ENCODE measurements at regions not wholly inside any gene's neighbourhood (a gene's known extent, or its start where the extent isn't known, plus 50 kb on each side); places are given as distances from the start of the nearest gene placed in this dataset.
"Not testable (repeated sequence)": the region's sequence is repeated elsewhere in the genome, so short reads cannot be mapped to it uniquely, and the experiment has no call there.

DNA sequence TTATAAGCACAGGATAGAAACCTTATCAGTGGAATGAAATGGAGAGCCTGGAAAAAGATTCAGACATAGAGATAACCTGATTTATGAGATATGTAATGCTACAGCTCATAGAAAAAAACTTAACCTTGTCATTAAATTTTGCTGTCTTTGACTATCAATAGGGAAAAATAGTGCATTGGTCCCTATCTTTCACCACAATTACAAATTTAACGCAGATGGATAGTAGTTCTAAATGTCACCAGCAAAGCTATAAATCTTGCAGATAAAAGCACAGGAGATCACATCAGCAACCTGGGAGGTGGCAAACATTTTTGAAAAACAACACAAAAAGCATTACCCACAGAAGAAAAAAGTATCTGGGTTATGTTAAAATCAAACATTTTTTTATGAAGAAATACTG is 831.6 kb downstream of the BRINP3 start:
- DNase-seq (ENCODE audit: low spot score), result no peak

DNA sequence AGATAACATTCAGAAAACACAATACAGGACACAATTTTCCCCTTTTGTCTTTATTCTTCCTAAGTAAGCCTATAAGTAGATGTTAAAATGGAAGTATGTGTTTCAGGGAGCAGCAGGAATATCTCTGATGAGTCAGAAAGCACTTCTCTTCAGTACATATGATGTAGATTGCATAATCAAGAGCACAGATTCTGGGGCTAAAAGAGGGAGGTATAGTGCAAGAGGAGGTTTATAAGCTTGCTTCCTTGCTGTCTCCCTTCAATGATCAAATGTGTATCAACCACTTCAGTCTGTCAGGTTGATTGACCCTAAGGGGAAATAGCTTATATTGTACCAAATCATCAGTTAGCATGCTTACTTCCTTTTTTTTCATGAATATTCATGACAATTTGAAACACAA is 822.8 kb downstream of the BRINP3 start:
- no peak for DNase-seq (ENCODE audit: low spot score)

DNA sequence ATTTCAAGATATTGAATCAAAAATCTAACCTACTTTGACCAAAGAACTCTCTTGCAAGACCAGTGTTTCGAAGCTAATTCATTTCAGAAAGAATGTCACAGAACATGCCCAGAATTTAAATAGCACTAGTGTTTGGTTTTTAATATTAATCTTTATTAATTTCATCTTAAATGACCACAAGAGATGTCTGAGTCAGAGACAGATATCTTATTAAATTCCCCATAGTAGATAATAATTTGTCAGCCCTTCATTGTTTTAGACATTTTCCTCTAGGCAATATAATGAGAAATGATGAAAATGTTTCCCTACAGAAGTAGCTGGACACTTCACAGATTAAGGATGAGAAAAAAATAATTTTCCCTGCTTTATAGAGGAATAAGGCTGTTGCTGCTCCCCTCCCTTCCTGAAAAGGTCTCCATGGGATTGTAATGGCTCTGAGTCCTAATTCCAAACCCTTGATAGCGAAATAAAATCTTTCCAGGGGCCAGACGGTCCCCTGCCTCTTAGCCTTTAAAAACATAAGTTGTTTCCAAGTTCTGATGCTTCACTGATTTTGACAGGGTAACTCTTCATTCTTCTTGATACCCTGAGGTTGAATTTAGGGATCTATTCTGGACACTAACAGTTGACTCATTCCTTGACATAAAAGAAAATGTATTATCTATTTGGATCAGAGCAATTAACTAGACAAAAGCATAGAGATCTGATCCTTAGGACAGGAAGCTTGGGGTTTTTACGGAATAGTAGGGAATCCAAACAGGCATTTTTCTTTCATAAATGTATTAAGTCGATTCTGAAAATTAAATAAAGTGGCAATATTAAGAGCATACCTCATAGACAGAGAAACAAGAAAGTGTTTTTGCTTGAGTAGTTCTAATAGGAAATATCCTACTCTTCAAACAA is 820.8 kb downstream of the BRINP3 start:
- DNase-seq (ENCODE audit: low spot score), result no peak

DNA sequence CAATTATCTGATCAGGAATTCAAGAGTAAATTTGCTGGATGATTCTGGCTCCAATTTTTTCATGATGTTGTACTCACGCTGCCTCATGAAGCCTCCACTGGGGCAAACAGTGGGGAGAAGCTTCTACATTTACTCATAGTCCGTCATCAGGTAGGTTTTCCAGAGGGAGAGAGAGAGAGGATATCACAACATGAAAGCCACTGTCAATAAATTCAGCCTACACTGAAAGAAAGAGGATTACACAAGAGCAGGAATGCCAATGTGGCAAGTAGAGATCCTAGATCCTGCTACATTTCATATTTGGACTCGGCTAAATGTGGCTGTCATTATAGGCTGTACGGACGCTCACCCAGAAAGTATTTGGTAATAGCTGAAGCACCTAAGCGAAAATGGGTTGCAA is 819.9 kb downstream of the BRINP3 start:
- DNase-seq (ENCODE audit: low spot score), result no peak

DNA sequence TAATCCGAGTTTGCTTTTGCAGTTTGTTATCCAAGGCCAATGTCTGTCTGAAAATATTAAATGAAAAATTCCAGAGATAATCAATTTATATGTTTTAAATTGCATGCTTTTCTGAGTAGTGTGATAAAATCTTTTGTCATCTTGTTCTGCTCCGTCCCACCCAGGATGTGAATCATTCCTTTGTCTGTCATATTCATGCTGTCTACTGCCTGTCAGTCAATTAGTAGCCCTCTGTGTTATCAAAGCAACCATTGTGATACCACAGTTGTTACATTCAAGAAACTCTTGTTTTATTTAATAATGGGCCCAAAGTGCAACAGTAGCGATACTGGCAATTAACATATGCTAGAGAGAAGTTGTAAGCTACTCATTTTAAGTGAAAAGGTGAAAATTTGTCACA is 819.3 kb downstream of the BRINP3 start:
- DNase-seq (ENCODE audit: low spot score), result no peak

DNA sequence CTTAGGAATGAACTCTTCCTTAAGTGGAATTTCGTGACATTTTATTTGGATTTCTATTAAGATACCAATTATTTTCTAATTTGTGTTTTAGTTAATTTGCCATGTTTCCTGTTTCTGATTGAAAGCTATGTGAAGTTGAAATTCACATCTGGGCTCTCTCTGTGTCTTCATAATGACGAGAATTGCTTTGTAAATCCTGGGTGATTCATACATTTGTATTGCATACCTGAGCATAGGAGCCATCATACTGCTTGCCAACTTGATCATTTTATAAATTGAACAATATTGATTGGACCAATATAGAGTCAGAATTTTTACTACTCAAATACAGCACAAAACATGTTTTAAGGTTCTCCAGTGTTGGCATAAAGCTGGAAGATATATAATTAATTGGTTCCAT is 817.9 kb downstream of the BRINP3 start:
- DNase-seq (ENCODE audit: low spot score), result no peak

DNA sequence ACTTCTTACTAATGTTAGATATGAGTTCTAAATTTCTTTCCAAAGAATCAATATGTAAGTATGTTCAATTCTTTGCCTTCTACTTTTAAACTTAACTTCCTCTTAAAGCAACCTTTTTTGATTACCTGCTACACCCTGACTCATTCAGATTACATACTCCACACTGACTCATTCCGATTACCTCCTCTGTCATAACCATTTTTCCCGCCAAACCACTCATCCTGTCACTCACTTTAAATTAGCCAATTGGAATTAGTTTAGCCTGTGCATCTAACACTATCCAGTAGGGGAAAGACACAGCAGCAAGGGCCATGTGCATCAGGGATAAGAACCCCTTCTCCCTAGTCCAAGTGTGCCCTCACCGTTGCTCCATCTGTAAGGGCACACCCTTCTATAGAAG is 815.5 kb downstream of the BRINP3 start:
- DNase-seq (ENCODE audit: low spot score), result no peak

DNA sequence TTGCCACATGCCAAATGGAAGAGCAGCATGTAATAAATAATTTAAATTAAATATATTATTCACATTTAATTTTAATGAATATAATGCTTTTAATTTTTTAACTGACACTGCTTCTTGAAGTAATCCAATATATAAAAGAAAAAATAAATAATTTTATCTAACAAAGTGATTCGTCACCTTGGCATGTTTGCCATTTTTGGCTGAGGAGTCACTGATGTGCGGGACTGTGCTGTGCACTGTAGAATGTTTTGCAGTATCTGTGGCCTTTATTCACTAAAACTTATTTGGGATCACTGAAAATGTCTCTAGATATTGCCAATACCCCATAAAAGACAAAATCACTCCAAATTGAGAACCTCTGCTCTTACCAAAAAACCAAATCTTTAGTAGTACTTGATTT is 807.8 kb downstream of the BRINP3 start:
- DNase-seq (ENCODE audit: low spot score), result no peak

DNA sequence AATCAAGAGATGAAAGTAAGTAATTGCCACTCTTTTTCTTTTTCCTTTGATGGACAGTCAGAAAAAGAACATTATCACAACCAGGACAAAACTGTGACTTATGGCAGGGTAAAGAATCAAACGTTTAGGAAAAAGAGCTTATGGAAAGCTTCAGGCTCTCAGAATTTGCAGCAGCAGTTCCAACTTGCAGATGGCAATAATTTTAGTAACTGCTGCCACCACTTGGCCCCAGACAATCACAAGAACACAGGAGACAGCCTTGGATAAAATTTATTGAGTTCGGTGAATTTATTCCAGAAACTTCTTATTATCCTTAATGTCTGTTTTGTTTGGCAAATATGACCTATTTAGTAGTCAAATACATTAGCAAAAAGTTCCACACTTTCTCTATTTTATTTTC is 804.4 kb downstream of the BRINP3 start:
- DNase-seq (ENCODE audit: low spot score), result no peak

DNA sequence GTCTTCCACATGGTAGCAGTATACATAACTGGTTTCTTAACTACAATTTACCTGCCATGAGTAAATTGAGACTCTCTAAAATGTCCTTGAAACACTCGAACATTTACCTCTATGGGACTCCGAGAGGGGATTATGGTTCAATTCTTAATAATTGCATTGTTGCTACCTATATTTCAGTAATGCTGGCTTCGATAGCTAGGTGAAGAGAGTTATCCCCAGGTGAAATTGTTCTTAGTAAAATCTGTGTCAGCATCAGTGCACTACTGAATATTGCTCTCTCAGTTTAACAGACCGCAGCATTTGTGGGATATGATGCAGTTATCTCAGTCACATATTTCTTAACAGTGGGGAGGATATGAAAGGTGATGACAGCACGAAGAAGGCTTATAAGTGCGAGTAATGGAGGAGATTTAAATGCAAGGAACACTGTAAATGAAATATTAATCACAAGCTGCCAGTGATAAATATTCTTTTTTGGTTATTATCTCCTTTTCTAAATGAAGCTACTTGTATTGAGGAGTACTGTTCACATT is 801.9 kb downstream of the BRINP3 start:
- DNase-seq (ENCODE audit: low spot score), result no peak

DNA sequence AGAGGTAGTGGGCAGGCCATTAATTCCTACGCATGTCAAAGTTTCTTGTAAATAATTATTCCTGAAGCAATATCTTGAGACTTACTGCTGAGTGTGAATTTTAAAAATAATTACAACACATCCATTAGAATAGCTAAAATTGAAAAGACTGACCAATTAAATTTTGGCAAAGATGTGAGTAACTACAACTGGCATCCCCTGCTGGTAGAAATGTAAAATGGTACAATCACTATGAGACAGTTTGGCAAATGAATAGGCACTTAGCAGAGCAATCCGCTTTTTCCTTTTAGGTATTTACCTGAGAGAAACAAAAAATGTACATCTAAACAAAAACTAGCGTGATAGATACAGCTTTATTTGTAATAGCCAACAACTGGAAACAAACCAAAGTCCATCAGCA is 798.9 kb downstream of the BRINP3 start:
- DNase-seq (ENCODE audit: low spot score), result peak; percentile 26

DNA sequence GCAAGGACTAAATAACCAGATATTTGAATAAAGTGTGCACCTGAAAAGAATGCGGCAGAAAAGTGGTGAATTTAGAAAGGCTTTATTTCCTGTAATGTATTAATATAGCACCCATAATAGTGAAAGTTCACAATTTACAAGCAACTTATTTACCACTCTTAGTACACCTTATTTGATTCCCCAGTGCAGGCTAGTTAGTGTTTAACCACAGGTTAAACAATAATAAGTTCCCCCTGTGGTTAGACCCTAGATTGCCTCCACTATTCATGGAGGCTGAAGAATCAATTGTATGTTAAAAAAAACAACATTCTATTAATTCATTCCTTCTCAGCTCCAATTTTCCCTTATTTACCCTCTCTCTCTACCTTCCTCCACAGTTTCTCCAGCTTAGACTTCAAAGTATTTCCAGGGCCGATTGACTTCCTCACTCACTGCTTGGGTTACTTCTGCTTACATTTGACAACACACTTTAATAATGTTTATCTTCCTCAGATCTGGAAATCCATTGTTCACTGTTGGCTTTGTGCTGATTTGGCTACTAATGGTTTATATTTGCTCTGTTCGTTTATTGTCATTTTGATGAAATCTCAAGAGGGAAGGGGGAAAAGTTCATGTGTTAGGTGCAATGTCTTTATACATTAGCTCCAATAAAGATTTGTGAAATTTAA is 796.3 kb downstream of the BRINP3 start:
- no peak for DNase-seq (ENCODE audit: low spot score)

DNA sequence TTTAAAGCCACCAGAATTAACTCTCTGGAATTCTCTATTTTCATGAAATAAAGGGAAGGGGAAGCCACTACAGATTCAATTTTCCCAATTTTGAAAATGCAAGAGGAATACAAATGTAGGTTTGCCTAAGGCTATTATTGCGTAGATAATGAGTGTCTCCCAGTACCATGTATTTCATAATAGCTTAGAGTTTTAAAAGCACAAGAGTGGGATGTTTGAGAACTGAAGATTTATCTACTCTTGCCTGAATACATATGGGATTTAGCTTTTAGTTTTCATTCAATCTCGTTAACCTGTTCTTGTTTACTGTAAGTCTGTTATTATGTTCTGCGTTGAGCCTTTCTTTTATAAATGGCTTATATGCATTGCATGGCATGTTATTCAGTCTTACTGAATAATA is 795.1 kb downstream of the BRINP3 start:
- no peak for DNase-seq (ENCODE audit: low spot score)

DNA sequence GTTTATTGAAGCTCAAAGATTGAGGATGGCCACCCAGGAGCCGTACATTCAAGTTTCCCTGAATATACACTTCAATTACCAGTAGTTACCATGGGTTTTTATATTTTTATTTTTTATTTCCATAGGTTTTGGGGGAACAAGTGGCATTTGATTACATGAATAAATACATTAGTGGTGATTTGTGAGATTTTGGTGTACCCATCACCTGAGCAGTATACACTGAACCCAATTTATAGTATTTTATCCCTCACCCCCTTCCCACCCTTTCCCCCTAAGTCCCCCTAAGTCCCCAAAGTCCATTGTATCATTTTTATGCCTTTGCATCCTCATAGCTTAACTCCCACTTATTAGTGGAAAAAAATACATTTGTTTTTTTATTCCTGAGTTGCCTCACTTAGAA is 791.4 kb downstream of the BRINP3 start:
- no peak for DNase-seq (ENCODE audit: low spot score)

DNA sequence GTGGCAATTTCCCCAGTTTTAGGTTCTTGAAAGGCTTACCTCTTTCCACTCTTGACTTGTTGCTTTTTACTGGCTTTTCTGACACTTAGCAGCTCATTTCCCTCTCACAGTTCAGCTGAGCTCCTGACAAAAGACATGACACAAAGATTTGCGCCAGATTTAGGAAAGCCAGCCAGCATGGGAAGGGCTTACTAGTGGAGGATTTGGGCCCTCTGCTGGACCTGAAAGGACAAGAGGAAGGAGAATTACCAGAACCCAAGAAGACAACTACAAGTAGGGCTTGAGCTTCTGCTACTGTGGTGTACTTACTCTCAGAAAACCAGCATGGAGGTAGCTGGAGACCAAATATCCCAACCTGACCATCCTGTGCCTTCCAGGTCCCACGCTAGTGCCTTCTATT is 784.5 kb downstream of the BRINP3 start:
- DNase-seq (ENCODE audit: low spot score), result no peak

DNA sequence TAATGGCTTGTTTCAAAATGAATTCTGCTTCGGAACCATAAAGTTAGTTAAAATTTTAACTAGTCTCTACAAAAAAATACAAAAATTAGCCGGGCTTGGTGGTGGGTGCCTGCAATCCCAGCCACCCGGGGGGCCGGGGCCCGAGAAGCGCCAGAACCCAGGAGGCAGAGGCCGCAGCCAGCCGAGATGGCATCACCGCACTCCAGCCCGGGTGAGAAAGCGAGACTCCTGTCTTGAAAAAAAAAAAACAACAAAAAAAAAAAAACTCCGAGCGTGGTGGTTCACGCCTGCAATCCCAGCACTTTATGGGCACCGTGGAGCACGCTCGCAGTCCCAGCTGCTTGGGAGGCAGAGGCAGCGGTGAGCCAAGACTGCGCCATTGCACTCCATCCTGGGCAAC is 781.4 kb downstream of the BRINP3 start:
- no peak for DNase-seq (ENCODE audit: low spot score)

DNA sequence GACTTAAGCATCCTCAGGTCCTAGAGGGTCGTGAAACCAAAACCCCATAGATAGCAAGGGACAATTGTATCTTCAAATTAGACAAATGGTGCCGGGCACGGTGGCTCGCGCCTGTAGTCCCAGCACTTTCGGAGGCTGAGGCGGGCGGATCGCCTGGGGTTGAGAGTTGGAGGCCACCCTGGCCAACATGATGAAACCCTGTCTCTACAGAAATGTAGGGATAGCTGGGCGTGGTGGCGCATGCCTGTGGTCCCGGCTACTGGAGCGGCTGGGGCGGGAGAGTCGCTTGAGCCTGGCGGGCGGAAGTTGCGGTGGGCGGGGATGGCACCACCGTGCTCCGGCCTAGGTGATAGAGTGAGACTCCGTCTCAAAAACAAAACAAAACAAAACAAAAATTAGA is 780.6 kb downstream of the BRINP3 start:
- no peak for DNase-seq (ENCODE audit: low spot score)

DNA sequence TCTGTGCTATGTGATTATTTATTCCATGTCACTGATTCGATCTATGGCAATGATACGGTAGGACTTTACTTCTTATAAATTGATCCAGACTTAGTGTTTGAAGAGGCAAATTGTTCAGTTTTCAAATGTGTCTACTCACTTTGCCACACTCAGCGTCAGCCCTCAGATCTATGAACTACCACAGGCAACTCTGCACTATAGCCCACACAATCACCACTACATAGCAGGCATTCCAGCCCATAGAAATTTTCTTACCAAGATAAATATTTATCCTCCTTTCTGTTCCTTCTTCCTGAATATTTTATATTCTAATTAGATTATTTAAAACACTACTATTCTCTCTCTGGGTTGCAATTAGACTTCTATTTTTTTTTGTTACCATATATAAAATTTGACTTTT is 776.1 kb downstream of the BRINP3 start:
- DNase-seq (ENCODE audit: low spot score), result no peak

DNA sequence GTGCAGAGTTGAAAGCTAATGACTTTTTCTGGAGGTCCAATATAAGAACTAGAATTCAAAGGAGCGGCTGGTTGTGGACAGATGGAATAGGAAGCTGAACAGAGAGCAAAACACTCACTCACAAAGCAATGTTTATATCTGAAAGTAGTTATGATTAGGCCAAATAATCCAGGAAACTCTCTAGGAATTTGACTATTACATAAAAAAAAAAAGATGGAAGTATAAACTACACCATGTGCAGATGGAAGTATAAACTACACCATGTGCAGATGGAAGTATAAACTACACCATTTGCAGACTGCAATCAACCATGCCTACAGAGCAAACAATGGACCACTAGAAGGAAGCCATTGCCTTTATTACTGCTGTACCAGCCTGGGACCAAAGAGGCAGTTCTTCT is 771.1 kb downstream of the BRINP3 start:
- no peak for DNase-seq (ENCODE audit: low spot score)

DNA sequence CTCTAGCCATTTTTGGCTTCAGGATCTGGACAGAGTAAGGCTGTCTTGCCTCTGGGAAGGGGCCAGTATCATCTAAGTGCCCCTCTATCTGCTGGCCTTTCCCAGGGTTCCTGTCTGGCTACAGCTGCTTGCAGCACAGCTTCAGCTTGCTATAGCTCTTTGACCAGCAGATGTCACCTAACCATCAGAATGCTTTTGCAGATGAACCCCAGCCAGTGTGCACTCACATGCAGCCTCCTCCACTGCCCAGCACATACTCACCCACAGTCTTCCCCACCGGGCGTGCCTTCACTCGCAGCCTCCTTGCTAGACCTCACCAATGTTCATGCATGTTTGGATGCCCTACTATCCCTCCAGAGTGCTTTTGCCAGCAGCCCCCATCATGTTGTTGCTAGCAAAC is 769.0 kb downstream of the BRINP3 start:
- DNase-seq (ENCODE audit: low spot score), result peak; percentile 42

DNA sequence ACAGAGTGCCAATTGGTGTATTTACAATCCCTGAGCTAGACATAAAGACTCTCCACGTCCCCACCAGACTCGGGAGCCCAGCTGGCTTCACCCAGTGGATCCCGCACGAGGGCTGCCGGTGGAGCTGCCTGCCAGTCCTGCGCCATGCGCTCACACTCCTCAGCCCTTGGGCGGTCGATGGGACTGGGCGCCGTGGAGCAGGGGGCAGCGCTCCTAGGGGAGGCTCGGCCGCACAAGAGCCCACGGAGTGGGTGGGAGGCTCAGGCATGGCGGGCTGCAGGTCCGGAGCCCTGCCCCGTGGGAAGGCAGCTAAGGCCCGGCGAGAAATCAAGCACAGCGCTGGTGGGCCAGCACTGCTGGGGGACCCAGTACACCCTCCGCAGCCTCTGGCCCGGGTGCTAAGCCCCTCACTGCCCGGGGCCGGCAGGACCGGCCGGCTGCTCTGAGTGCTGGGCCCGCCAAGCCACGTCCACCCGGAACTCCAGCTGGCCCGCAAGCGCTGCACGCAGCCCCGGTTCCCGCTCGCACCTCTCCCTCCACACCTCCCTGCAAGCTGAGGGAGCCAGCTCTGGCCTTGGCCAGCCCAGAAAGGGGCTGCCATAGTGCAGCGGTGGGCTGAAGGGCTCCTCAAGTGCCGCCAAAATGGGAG is 759.4 kb downstream of the BRINP3 start:
- not testable (repeated sequence) for DNase-seq (ENCODE audit: low spot score)

DNA sequence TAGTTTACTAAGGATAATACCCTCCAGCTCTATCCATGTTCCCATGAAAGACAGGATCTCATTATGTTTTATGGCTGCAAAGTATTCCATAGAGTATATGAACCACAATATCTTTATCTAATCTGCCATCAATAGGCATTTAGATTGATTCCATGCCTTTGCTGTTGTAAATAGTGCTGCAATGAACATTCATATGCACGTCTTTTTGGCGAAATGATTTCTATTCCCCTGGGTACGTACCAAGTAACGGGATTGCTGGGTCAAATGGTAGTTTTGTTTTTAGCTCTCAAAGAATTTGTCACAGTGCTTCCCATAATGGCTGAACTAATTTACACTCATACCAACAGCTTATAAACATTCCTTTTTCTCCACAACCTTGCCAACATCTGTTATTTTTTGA is 750.9 kb downstream of the BRINP3 start:
- no peak for DNase-seq (ENCODE audit: low spot score)

DNA sequence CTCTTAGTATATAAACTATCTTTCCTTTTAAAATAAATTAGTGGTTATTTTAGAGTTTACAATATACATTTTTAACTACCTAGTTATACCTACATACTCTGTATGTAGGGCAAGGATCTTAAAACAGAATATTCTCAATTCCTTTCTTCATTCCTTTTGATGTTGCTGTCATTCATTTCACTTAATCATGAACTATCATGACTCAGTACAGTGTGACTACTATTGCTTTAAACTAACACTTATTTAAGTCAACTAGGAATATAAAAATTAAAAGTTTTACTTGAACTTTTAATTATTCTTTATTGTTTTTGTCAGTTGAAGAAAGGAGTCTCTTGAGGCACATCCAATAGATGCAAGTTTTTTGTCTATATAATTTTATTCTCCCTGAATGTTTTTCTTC is 726.4 kb downstream of the BRINP3 start:
- no peak for DNase-seq (ENCODE audit: low spot score)
